H1 (cell line): ENCODE measurements at regions not wholly inside any gene's neighbourhood (a gene's known extent, or its start where the extent isn't known, plus 50 kb on each side); places are given as distances from the start of the nearest gene placed in this dataset.

Experiments
- CTCF ChIA-PET: fragments of 300-600 bp; sonication (Branson Sonifier 250); formaldehyde crosslinking; loops from one replicate; lab custom pipeline; 2021; ENCODE audit not compliant: partially characterized antibody; lab: Charles Lee
- POLR2A ChIA-PET: fragments of 300-600 bp; sonication (Branson Sonifier 250); formaldehyde crosslinking; loops from one replicate; lab custom pipeline; 2021; ENCODE audit warnings: inconsistent platforms; ENCODE audit not compliant: partially characterized antibody; lab: Charles Lee
- DNase-seq, 2 experiments: peaks; one replicate each; pipeline versions ENCODE4 v3.0.0 to v3.0.0-alpha.2; 2010 to 2022; ENCODE audit warnings: low spot score in 2 of 2, low read depth in 1 of 2, mixed read lengths in 1 of 2
- FAIRE-seq: peaks from 2 replicates; lab custom pipeline; 2011; peaks lifted over from hg19 to GRCh38; lab: Jason Lieb, UNC
- H2AFZ ChIP-seq: 2 replicates; pipeline ENCODE4 v1.8.1; 2012; ENCODE audit warnings: low read length, inconsistent platforms
- H2AK5ac ChIP-seq: 2 replicates; pipeline ENCODE4 v1.6.1; 2013; ENCODE audit warnings: low read depth, low read length
- H2BK120ac ChIP-seq: replicated peaks from 2 replicates; pipeline ENCODE3; 2013; ENCODE audit warnings: low read depth, low read length, inconsistent platforms
- H2BK12ac ChIP-seq: 2 replicates; pipeline ENCODE4 v1.6.1; 2013; ENCODE audit warnings: low read depth, low read length
- H2BK15ac ChIP-seq: 2 replicates; pipeline ENCODE4 v1.6.1; 2013; ENCODE audit warnings: low read length
- H2BK20ac ChIP-seq: 2 replicates; pipeline ENCODE4 v1.6.1; 2013; ENCODE audit warnings: low read length
- H2BK5ac ChIP-seq: 2 replicates; pipeline ENCODE4 v1.6.1; 2013; ENCODE audit warnings: low read depth, low read length
- H3K14ac ChIP-seq: 2 replicates; pipeline ENCODE4 v1.6.1; 2013; ENCODE audit warnings: inconsistent platforms; ENCODE audit not compliant: insufficient read length
- H3K18ac ChIP-seq: 2 replicates; pipeline ENCODE4 v1.6.1; 2013; ENCODE audit warnings: low read length; ENCODE audit errors: extremely low read depth
- H3K23ac ChIP-seq: 2 replicates; pipeline ENCODE4 v1.6.1; 2013; ENCODE audit warnings: inconsistent platforms; ENCODE audit not compliant: insufficient read length
- H3K23me2 ChIP-seq: 2 replicates; pipeline ENCODE4 v1.6.1; 2013; ENCODE audit warnings: low read depth, low read length
- H3K27ac ChIP-seq: 2 replicates; pipeline ENCODE4 v1.6.1; 2011; ENCODE audit warnings: low read depth, low read length, inconsistent platforms
- H3K27me3 ChIP-seq, 4 experiments: replicated peaks in 1 of 4; 1 replicate in 1 of 4; 2 replicates in 3 of 4; pipeline versions ENCODE4 v1.6.1 to v1.8.1; 2011 to 2013; ENCODE audit warnings: low read length in 3 of 4, mild to moderate bottlenecking in 3 of 4, inconsistent platforms in 2 of 4, mixed read lengths in 2 of 4, moderate library complexity in 1 of 4; ENCODE audit not compliant: control insufficient read depth in 3 of 4, insufficient read depth in 3 of 4; ENCODE audit errors: extremely low read depth in 1 of 4
- H3K36me3 ChIP-seq, 4 experiments: 2 replicates each; pipeline versions ENCODE4 v1.6.1 to v1.8.1; 2011 to 2013; ENCODE audit warnings: mild to moderate bottlenecking in 4 of 4, low read length in 3 of 4, moderate library complexity in 2 of 4, control low read depth in 1 of 4, inconsistent platforms in 1 of 4; ENCODE audit not compliant: insufficient read depth in 4 of 4, control insufficient read depth in 2 of 4
- H3K4ac ChIP-seq: replicated peaks from 2 replicates; pipeline ENCODE3; 2013; ENCODE audit warnings: low read length, low read depth, mixed read lengths, inconsistent platforms; ENCODE audit not compliant: insufficient read length
- H3K4me1 ChIP-seq, 4 experiments: replicated peaks in 1 of 4; 1 replicate in 1 of 4; 2 replicates in 3 of 4; pipeline versions ENCODE4 v1.6.1 to v1.8.1; 2011 to 2013; ENCODE audit warnings: low read length in 3 of 4, inconsistent platforms in 2 of 4, mixed read lengths in 1 of 4; ENCODE audit not compliant: insufficient read depth in 4 of 4, control insufficient read depth in 3 of 4
- H3K4me2 ChIP-seq, 2 experiments: 2 replicates each; pipeline versions ENCODE4 v1.6.1 to v1.8.1; 2011 to 2013; ENCODE audit warnings: low read depth in 2 of 2, low read length in 2 of 2, control low read depth in 1 of 2, inconsistent platforms in 1 of 2, mild to moderate bottlenecking in 1 of 2; ENCODE audit not compliant: insufficient read depth in 1 of 2
- H3K4me3 ChIP-seq, 4 experiments: fragments of 200-600, 300-600 bp in 1 of 4; sonication (generic), shearing (Covaris generic), sonication (Bioruptor Twin) in 1 of 4; 2 replicates each; pipeline versions ENCODE4 v1.5.1 to v1.8.1; 2011 to 2016; ENCODE audit warnings: low read length in 4 of 4, low read depth in 3 of 4, control low read depth in 2 of 4, inconsistent platforms in 2 of 4, mild to moderate bottlenecking in 2 of 4, mixed read lengths in 1 of 4, moderate library complexity in 1 of 4; ENCODE audit not compliant: insufficient read depth in 2 of 4; ENCODE audit errors: extremely low read depth in 1 of 4
- H3K56ac ChIP-seq: replicated peaks from 2 replicates; pipeline ENCODE3; 2013; ENCODE audit warnings: low read depth, mild to moderate bottlenecking, mixed read lengths, low read length, inconsistent platforms; ENCODE audit not compliant: insufficient read length
- H3K79me1 ChIP-seq: 2 replicates; pipeline ENCODE4 v1.6.1; 2013; ENCODE audit warnings: low read depth, low read length, control low read depth
- H3K79me2 ChIP-seq, 2 experiments: 2 replicates each; pipeline versions ENCODE4 v1.6.1 to v1.8.1; 2012 to 2013; ENCODE audit warnings: low read length in 2 of 2, mild to moderate bottlenecking in 2 of 2, inconsistent platforms in 1 of 2; ENCODE audit not compliant: insufficient read depth in 2 of 2, control insufficient read depth in 1 of 2
- H3K9ac ChIP-seq, 4 experiments: replicated peaks in 1 of 4; 1 replicate in 1 of 4; 2 replicates in 3 of 4; pipeline versions ENCODE4 v1.6.1 to v1.8.1; 2011 to 2013; ENCODE audit warnings: low read depth in 3 of 4, low read length in 3 of 4, control low read depth in 2 of 4, mild to moderate bottlenecking in 2 of 4, moderate library complexity in 2 of 4, inconsistent platforms in 1 of 4; ENCODE audit errors: extremely low read depth in 1 of 4
- H3K9me3 ChIP-seq, 2 experiments: 2 replicates each; pipeline versions ENCODE4 v1.6.1 to v1.8.1; 2012 to 2013; ENCODE audit warnings: mild to moderate bottlenecking in 2 of 2, moderate library complexity in 2 of 2, control low read depth in 1 of 2, inconsistent platforms in 1 of 2, low read depth in 1 of 2, low read length in 1 of 2, mixed read lengths in 1 of 2; ENCODE audit not compliant: insufficient read depth in 2 of 2
- H4K20me1 ChIP-seq, 2 experiments: replicated peaks in 1 of 2; 2 replicates each; pipeline versions ENCODE3 to v1.8.1; 2011 to 2013; ENCODE audit warnings: inconsistent platforms in 2 of 2, low read length in 2 of 2, mild to moderate bottlenecking in 1 of 2; ENCODE audit not compliant: insufficient read depth in 2 of 2, control insufficient read depth in 1 of 2
- H4K5ac ChIP-seq: 2 replicates; pipeline ENCODE4 v1.6.1; 2013; ENCODE audit warnings: low read length, low read depth, mixed read lengths, inconsistent platforms; ENCODE audit not compliant: insufficient read length
- H4K8ac ChIP-seq: 2 replicates; pipeline ENCODE4 v1.8.0; 2013; ENCODE audit warnings: mild to moderate bottlenecking, moderate library complexity, low read length, inconsistent platforms; ENCODE audit not compliant: insufficient read depth; ENCODE audit errors: extremely low read depth
- H4K91ac ChIP-seq: replicated peaks from 2 replicates; pipeline ENCODE3; 2013; ENCODE audit warnings: low read length, mixed read lengths, inconsistent platforms; ENCODE audit not compliant: insufficient read length
- ASH2L ChIP-seq: fragments of 200-600, 300-600 bp; sonication (generic); IDR thresholded peaks from one replicate; pipeline ENCODE4 v1.7.1; 2017; ENCODE audit warnings: low read length
- ATF2 ChIP-seq: IDR thresholded peaks from 2 replicates; pipeline ENCODE4 v1.6.1; 2012; ENCODE audit warnings: low read length, inconsistent platforms
- ATF3 ChIP-seq: IDR thresholded peaks from 2 replicates; pipeline ENCODE4 v1.6.1; 2011; ENCODE audit warnings: low read depth, mild to moderate bottlenecking, low read length; ENCODE audit not compliant: insufficient read depth
- CHD1 ChIP-seq: IDR thresholded peaks from 2 replicates; pipeline ENCODE4 v1.6.1; 2012; ENCODE audit warnings: low read depth, low read length, improper control_type of control experiment
- HDAC6 ChIP-seq: IDR thresholded peaks from one replicate; pipeline ENCODE4 v1.7.1; 2012; ENCODE audit warnings: low read depth, mild to moderate bottlenecking, inconsistent platforms, low read length, moderate library complexity
- KDM1A ChIP-seq: fragments of 200-600, 300-600 bp; sonication (generic); IDR thresholded peaks from 2 replicates; pipeline ENCODE4 v1.7.1; 2016; ENCODE audit warnings: mild to moderate bottlenecking, low read length, borderline replicate concordance
- TAF1 ChIP-seq: IDR thresholded peaks from 2 replicates; pipeline ENCODE4 v1.6.1; 2011; ENCODE audit warnings: mild to moderate bottlenecking, low read depth, low read length
- TEAD4 ChIP-seq: IDR thresholded peaks from 2 replicates; pipeline ENCODE4 v1.6.1; 2012; ENCODE audit warnings: low read depth, low read length, inconsistent platforms, mixed read lengths
- WGBS, 2 experiments: shearing (Covaris generic) in 1 of 2; methylation state at CpG; one replicate each; pipeline versions ENCODE4 v1.1.6 to v1.1.7; 2013 to 2015; ENCODE audit warnings: low lambda C conversion rate in 2 of 2, mixed read lengths in 2 of 2, inconsistent platforms in 1 of 2, low coverage in 1 of 2, missing lambda C conversion rate in 1 of 2; ENCODE audit not compliant: insufficient replicate concordance in 2 of 2, insufficient coverage in 1 of 2, insufficient read length in 1 of 2; ENCODE audit errors: extremely low coverage in 1 of 2, missing lambda C conversion rate in 1 of 2; 5-methylcytosine and 5-hydroxymethylcytosine counted together

GRCh38 chr1:83552820-83553219, 446.1 kb downstream of the TTLL7 start:
- no peak overlapping the region for H3K4me2 ChIP-seq
- no peak overlapping the region for H2AFZ ChIP-seq
- no peak overlapping the region for H3K27ac ChIP-seq
- 94% methylated on average over 1 of the region's 1 CpG; no CpG with 5 or more reads in 1 of the 2 experiments for WGBS, 2 experiments
- FAIRE-seq: no peak
- no peak overlapping the region for H4K8ac ChIP-seq
- TF ChIP-seq ASH2L (no peak), TAF1 (no peak), CHD1 (no peak), KDM1A (peak; percentile 61; the same call in 1 of the 2 replicates), TEAD4 (no peak), ATF2 (no peak), ATF3 (no peak), HDAC6 (no peak)
- TF ChIP-seq, all 59 proteins: peak for 1
- H3K79me2 ChIP-seq: no peaks in the 10 kb centered on the region
- no peak overlapping the region for H3K23ac ChIP-seq
- ChIA-PET POLR2A (no interaction called here), CTCF (interaction anchor here (0.9 kb wide), 1 partner anchor 245 kb away, joined by 3 read pairs; no protein-coding TSS in a partner anchor)
- H3K4me1 ChIP-seq: peaks cover 0 to 4% (median 0%) of the 10 kb centered on the region in 4 experiments; a peak in 1 of 7 replicates
- H3K4ac ChIP-seq: no peak overlapping the region
- no peaks in the 10 kb centered on the region for H3K27me3 ChIP-seq
- H4K20me1 ChIP-seq: no peaks in the 10 kb centered on the region
- no peaks in the 10 kb centered on the region for H3K79me1 ChIP-seq
- H4K91ac ChIP-seq: no peak overlapping the region
- no peak overlapping the region for H2BK5ac ChIP-seq
- H3K23me2 ChIP-seq: no peaks in the 10 kb centered on the region
- H3K18ac ChIP-seq: no peak overlapping the region
- no peak overlapping the region for H2BK20ac ChIP-seq
- no peak overlapping the region for H2BK12ac ChIP-seq
- no peak overlapping the region for H2BK120ac ChIP-seq
- H2AK5ac ChIP-seq: no peak overlapping the region
- DNase-seq: no peak
- H3K9me3 ChIP-seq: no peaks in the 10 kb centered on the region
- no peak overlapping the region for H4K5ac ChIP-seq
- no peaks in the 10 kb centered on the region for H3K36me3 ChIP-seq
- no peak overlapping the region for H3K4me3 ChIP-seq
- no peak overlapping the region for H2BK15ac ChIP-seq
- H3K9ac ChIP-seq: no peak overlapping the region
- H3K56ac ChIP-seq: no peak overlapping the region
- H3K14ac ChIP-seq: no peak overlapping the region
